Keratinocyte (primary cell): ENCODE measurements at regions not wholly inside any gene's neighbourhood (a gene's known extent, or its start where the extent isn't known, plus 50 kb on each side); places are given as distances from the start of the nearest gene placed in this dataset.
"Not testable (repeated sequence)": the region's sequence is repeated elsewhere in the genome, so short reads cannot be mapped to it uniquely, and the experiment has no call there.

Experiments used
- EZH2 ChIP-seq: IDR thresholded peaks from one replicate; pipeline ENCODE4 v1.6.1; 2012; ENCODE audit warnings: inconsistent platforms, mild to moderate bottlenecking, low read length, moderate library complexity
- TF ChIP-seq, protein P1 (sequence below), 3 experiments: IDR thresholded peaks in 1 of 3; conservative IDR thresholded peaks in 1 of 3; optimal IDR thresholded peaks in 1 of 3; 2 replicates in 2 of 3; 3 replicates in 1 of 3; pipeline versions ENCODE3 to v1.5.1; 2011; ENCODE audit warnings: low read length in 3 of 3, mild to moderate bottlenecking in 3 of 3, moderate library complexity in 2 of 3, control low read depth in 1 of 3, inconsistent platforms in 1 of 3; ENCODE audit not compliant: insufficient read depth in 2 of 3; ENCODE audit errors: extremely low read depth in 1 of 3

DNA sequence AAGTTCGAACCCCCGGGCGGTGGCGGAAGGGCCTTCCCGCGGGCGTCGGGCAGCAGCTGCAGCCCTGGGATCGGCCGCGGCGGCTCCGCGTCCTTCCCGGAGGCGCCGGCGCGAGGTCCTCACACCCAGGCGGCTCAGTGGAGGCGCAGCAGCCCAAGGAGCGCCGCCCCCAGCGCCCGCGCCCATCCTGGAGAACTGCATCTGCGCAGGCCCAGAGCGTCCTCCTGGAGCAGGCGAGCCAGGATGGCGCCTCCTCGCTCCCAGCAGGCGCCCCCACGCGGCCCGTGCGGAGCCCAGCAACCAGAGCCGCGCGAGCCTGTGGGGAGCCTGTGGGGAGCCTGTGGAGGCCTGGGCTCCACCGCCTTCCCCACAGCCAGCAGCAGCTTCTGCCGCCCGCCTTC lies 872.5 kb downstream of the TMEM121 start:
- TF ChIP-seq, protein P1, sequence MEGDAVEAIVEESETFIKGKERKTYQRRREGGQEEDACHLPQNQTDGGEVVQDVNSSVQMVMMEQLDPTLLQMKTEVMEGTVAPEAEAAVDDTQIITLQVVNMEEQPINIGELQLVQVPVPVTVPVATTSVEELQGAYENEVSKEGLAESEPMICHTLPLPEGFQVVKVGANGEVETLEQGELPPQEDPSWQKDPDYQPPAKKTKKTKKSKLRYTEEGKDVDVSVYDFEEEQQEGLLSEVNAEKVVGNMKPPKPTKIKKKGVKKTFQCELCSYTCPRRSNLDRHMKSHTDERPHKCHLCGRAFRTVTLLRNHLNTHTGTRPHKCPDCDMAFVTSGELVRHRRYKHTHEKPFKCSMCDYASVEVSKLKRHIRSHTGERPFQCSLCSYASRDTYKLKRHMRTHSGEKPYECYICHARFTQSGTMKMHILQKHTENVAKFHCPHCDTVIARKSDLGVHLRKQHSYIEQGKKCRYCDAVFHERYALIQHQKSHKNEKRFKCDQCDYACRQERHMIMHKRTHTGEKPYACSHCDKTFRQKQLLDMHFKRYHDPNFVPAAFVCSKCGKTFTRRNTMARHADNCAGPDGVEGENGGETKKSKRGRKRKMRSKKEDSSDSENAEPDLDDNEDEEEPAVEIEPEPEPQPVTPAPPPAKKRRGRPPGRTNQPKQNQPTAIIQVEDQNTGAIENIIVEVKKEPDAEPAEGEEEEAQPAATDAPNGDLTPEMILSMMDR (optimal IDR thresholded peaks at IDR 0.05 in 1 of 3, IDR thresholded peaks at IDR 0.05 in 1 of 3, conservative IDR thresholded peaks at IDR 0.05 in 1 of 3; ENCODE audit: extremely low read depth in 1 of 3, insufficient read depth in 2 of 3, low read length in 3 of 3), result not testable (repeated sequence)
- not testable (repeated sequence) for TF ChIP-seq EZH2
